ENCODE measurements at regions not wholly inside any gene's neighbourhood (a gene's known extent, or its start where the extent isn't known, plus 50 kb on each side); places are given as distances from the start of the nearest gene placed in this dataset.

- DNase-seq (ENCODE audit: low read depth in 4 of 4, low spot score in 3 of 4) = no peak
Observed at GRCh38 chr10:128693493-128694131, 567.4 kb upstream of the MKI67 start.

DNA sequence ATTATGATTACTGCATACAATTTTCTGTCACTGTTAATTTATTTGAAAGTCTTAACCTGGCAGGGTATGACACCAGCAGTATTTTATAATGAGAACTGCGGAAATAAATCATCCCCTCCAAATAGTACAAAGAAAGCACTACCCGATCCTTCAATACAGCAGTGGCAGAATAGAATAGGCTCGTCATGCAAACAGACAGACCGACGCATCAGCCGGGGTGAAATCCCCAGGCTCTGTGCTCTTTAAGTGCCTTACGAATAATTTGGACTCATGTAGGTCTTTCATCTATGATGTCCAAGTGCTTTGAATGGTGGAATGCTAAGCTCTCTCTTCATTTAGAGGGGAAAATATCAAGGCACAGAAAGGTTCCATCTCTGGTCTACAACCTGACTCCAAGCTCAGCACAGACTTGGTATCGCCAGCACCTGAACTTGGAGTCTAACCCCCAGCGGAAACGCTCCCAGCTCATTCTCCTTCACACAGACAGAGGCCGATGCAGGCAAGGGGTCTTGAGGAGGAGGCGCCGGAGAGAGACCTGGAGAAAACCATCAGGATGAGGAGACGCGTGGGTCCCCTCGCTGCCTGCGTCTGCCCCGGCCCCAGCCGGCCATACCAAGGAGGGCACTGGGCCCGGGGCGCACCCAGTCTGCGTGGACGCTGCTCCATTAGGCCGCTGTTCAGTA, 568.1 kb upstream of the MKI67 start:
- no peak for DNase-seq (ENCODE audit: low read depth in 4 of 4, low spot score in 3 of 4)

DNA sequence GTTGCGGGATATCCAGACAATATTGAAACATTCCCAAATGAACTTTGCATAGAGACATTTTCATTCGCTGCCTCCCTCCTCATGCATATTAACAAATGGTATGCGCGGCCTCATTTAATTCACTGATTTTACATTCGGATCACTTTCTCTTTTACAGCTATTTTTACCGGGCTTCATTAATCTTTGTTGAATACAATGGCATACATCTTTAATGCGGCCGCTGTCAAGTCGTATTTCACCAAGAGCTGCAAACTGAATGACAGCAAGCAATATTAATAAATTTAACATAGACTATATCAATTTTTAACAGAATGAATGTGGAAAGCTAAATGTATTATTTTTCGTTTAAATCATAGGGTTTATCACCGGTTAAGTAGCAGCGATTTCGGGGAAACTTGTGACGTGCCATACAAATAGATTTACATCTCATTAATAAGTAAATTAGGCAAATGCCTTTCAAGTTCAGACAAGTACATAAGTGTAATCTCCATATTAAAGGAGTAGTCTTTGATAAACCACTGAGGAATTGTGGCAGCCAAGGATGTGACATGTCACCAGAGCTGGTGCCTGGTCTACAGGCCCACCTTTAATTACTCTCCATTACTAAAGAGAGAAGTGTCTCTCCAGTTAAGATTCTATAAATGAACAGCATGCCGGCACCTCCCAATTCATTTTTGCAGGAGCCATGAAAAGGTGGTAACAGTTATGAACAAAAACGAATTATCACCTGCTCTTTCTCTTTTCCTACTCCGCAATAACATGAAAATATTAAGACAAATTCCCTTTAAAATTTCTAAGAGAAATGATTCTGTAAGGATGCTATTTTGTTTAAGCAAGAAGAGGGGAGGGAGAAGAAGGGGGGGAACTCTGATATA, 568.9 kb upstream of the MKI67 start:
- no peak for DNase-seq (ENCODE audit: low read depth in 4 of 4, low spot score in 3 of 4)

DNA sequence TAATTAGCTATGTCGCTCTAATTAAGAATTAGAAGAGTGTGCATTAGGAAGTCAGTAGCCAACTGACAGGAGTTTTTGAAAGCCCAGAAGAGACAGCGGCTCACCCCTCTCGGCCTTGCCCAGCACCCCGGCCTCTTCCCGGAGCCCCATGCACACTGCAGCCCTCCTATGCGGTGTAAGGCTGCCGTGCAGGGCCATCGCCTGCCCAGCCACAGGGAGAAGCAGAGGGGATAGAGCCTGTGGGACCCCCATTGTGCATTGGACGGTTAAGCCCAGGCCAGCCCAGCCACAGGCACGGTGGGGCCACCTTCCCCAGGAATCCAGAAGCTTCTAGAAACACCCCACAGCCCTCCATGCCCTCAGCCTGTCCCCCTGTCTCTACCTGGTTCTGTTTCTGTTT, 569.7 kb upstream of the MKI67 start:
- no peak for DNase-seq (ENCODE audit: low read depth in 4 of 4, low spot score in 3 of 4)

DNA sequence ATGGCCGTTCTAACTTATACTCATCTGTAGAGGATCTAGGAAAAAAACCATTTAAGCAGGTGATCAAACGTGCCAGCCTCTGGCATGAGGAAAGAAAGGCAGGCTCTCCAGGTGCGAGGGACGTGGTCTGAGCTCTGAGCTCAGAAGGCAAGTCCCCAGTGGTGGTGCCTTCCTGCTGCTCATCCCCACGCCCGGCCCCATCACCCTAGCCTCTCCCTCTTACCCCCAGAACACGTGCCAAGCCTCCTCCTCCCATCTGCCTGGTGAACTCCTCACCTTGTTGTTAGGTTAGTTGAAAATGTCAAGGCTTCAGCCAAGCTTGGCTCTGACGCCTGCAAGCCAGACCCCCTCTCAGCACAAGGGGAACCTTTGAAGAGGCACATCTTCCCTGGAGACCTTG, 571.2 kb upstream of the MKI67 start:
- no peak for DNase-seq (ENCODE audit: low read depth in 4 of 4, low spot score in 3 of 4)

GRCh38 chr10:128701381-128701780, 575.2 kb upstream of the MKI67 start:
- no peak for DNase-seq (ENCODE audit: low read depth in 4 of 4, low spot score in 3 of 4)

DNA sequence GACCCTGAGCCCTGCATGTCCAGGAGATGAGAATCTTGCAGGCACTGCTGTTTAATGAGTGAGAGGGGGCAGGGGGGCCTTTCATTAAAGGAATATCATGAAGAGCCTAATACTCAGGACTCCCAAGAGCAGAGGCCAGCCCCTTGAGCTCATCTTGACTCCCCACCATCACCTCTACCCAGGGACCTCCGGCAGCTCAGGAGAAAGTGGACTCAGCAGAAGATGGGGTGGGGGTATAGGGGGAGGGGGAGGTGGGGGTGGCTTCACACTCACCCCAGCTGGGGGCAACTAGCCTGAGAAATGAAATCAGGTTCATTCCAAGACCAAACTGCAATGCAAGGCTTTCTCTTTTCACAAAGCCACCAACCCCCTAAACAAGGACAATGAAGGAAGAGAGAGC, 575.6 kb upstream of the MKI67 start:
- no peak for DNase-seq (ENCODE audit: low read depth in 4 of 4, low spot score in 3 of 4)

DNA sequence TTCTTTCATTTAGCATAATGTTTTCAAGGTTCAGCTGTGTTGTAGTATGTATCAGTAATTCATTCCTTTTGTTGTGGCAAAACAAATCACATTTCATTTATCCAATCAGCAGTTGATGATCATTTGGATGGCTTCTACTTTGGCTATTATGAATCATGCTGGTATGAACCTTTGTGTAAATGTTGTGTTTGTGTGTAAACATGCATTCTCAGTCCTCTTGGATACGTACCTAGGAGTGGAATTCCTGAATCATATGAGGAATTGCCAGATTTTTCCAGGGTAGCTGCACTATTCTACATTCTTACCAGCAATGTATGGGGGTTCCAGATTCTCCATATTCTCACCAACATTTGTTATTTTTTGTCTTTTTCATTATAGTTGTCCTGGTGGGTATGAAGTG, 578.5 kb upstream of the MKI67 start:
- no peak for DNase-seq (ENCODE audit: low read depth in 4 of 4, low spot score in 3 of 4)

GRCh38 chr10:128708182-128708581, 582.0 kb upstream of the MKI67 start:
- no peak for DNase-seq (ENCODE audit: low read depth in 4 of 4, low spot score in 3 of 4)

- no peak for DNase-seq (ENCODE audit: low read depth in 4 of 4, low spot score in 3 of 4)
Observed at GRCh38 chr10:128709686-128710085, 583.5 kb upstream of the MKI67 start.

- DNase-seq (ENCODE audit: low read depth in 4 of 4, low spot score in 3 of 4) = no peak
Observed at GRCh38 chr10:128710098-128710797, 584.0 kb upstream of the MKI67 start.

GRCh38 chr10:128710798-128711183, 584.6 kb upstream of the MKI67 start:
- DNase-seq (ENCODE audit: low read depth in 4 of 4, low spot score in 3 of 4) = no peak

GRCh38 chr10:128711806-128712205, 585.6 kb upstream of the MKI67 start:
- no peak for DNase-seq (ENCODE audit: low read depth in 4 of 4, low spot score in 3 of 4)

DNA sequence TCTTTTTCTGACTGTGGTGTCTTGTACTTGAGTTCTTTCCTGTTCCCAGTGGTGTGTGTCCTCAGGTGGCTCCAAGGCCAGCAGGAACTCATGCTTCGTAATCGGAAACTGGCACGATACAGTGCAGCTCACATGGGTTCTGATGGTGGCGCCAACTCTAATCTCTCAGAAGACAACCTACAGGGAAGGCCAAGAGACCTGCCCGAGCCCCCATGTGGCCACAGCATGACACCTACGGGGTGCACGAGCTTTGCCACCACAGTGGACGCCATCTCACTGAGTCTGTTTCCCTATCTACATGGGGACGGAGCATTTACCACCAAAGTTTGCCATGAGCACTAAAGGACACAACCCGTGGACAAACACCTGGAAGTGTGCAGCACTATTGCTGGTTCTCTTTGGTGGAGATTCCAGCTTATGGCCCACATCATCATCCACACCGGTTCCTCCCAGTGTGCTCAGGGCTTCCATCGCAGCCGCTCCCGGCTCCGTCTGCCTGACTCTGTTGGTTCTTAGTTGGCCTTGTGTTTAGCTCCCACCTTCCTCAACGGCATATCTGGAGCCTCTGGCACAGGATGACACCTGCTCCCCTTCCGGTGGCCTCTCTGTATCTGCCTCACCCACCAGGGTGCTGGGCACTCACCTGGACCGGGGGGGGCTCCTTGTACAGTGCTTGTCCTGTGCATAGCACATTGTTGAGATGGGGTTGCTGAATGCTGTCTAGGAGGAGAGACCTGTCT, 586.6 kb upstream of the MKI67 start:
- no peak for DNase-seq (ENCODE audit: low read depth in 4 of 4, low spot score in 3 of 4)

DNA sequence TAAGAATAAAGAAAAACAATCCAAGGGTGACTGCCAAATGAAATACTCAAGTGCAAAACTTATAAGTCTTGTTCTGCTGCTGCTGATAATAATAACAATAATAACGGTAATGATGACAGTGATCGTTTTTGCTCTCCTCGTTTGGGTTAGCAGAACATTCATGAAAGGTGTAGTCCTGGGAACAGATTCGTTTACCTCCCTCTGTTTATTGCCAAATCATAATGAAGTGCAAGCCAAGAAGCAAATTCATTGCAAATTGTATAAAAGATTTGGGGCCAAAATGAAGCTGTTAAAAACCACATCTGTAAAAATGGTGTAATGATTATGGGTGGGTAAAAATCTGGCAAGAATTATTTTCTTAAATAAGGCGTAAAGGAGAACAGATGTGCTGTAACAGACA, 587.2 kb upstream of the MKI67 start:
- DNase-seq (ENCODE audit: low read depth in 4 of 4, low spot score in 3 of 4) = no peak

GRCh38 chr10:128713874-128714570, 587.8 kb upstream of the MKI67 start:
- no peak for DNase-seq (ENCODE audit: low read depth in 4 of 4, low spot score in 3 of 4)

DNA sequence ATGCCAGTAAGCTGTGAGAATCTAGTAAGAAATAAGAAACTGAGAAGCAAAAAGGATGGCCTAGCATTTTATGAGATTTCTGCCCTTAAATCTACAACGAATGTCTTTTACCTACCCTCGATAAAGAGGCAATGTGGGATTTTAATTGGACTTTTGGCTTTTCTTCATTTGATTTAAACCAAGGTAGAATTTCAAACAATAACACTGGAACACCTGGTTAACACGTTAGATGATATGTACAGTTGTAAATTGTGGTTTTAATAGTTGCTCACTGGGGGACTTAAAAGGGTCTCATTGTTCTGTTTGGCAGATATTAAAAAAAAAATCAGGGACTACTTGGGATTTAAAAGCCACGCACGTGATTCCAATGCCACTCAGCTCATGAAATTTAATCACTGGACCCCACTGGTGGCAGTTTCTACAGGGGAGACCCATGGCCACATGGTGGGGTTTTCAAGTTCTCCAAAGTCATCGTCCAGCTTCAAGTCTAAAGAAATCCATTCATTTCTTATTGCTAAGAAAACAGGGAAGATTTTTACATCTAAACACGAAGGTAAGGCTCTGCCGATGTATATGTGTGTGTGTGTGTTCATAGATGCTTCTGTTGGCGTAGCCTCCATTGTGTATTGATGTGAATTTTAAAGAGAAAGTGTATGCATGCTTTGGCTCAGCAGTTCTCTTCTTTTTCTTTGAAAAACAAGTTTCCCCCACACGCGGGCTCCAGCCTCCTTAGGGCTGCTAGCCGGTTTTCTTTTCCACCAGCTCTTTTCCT, 588.6 kb upstream of the MKI67 start:
- no peak for DNase-seq (ENCODE audit: low read depth in 4 of 4, low spot score in 3 of 4)

DNA sequence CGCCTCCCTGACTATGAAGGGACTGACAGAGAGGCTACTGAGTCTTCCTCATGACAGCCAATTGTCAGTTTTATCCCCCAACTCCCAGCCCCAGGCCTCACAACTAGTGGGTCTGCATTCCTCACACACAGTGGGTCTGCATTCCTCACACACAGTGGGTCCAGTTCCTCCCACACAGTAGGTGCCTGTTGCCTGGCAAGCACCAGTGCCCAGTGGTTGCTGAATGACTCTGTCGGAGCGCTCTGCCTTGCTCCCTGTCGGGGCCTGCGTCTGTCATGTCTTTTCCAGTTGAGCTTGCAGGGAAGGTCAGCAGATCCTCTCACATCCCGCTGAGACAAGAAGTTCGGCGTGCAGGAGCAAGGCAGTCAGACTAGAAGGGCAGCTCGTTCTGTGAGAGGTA, 590.0 kb upstream of the MKI67 start:
- no peak for DNase-seq (ENCODE audit: low read depth in 4 of 4, low spot score in 3 of 4)

DNA sequence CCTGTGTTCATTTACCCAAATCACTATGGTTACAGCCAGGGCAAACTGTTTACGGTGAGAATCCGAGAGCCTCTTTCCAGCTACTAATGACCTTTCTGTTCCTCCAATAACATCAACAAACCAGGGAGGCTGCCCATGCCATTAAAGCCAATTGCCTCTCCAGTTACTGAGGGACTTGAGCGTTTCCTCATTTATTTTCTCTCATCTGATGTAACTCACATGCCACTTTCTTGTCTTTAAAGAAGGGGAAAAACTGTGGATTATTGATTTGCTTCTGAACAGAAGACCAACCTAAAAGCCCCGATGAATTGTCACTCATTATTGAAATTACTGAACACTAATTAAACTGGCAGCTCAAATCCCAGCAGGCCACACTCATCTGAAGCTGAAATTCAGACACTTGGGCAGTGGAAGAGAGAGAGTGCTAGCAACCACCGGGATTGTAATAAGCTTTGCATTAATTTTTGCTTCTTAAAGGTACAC, 595.8 kb upstream of the MKI67 start:
- no peak for DNase-seq (ENCODE audit: low read depth in 4 of 4, low spot score in 3 of 4)

Measured in right renal pelvis (tissue), 4 donors.